GM18870 (cell line): ENCODE measurements at regions not wholly inside any gene's neighbourhood (a gene's known extent, or its start where the extent isn't known, plus 50 kb on each side); places are given as distances from the start of the nearest gene placed in this dataset.

Experiments
- ATAC-seq: cut with Tn5 transposase; IDR thresholded peaks from one replicate; pipeline ENCODE4 v1.9.1; 2021; ENCODE audit warnings: moderate library complexity; ENCODE audit not compliant: unreplicated experiment

- no peak for ATAC-seq
Measured at GRCh38 chr2:149826471-149827125, 239.0 kb upstream of the MMADHC start.

GRCh38 chr2:149825473-149825872 lies 237.9 kb upstream of the MMADHC start:
- ATAC-seq = no peak

- no peak for ATAC-seq
Measured at GRCh38 chr2:149824136-149824535, 236.6 kb upstream of the MMADHC start.

GRCh38 chr2:149819356-149819957 lies 231.9 kb upstream of the MMADHC start:
- no peak for ATAC-seq

GRCh38 chr2:149816756-149817551 lies 229.4 kb upstream of the MMADHC start:
- ATAC-seq = no peak

- ATAC-seq = no peak
Measured at GRCh38 chr2:149815941-149816340, 228.4 kb upstream of the MMADHC start.

- ATAC-seq = no peak
Measured at GRCh38 chr2:149814901-149815300, 227.3 kb upstream of the MMADHC start.

GRCh38 chr2:149814049-149814448 lies 226.5 kb upstream of the MMADHC start:
- no peak for ATAC-seq

- no peak for ATAC-seq
Measured at GRCh38 chr2:149808556-149808955, 221.0 kb upstream of the MMADHC start.

- no peak for ATAC-seq
Measured at GRCh38 chr2:149806651-149807050, 219.1 kb upstream of the MMADHC start.

GRCh38 chr2:149800624-149801542 lies 213.3 kb upstream of the MMADHC start:
- no peak for ATAC-seq

GRCh38 chr2:149799013-149799705 lies 211.6 kb upstream of the MMADHC start:
- no peak for ATAC-seq

GRCh38 chr2:149797030-149797429 lies 209.5 kb upstream of the MMADHC start:
- ATAC-seq = no peak

GRCh38 chr2:149789549-149789948 lies 202.0 kb upstream of the MMADHC start:
- no peak for ATAC-seq

- ATAC-seq = no peak
Measured at GRCh38 chr2:149787206-149787605, 199.6 kb upstream of the MMADHC start.

- ATAC-seq = no peak
Measured at GRCh38 chr2:149783284-149783683, 195.7 kb upstream of the MMADHC start.

- ATAC-seq = no peak
Measured at GRCh38 chr2:149782572-149782971, 195.0 kb upstream of the MMADHC start.

- no peak for ATAC-seq
Measured at GRCh38 chr2:149781263-149781808, 193.8 kb upstream of the MMADHC start.

- ATAC-seq = no peak
Measured at GRCh38 chr2:149773006-149773405, 185.4 kb upstream of the MMADHC start.

- no peak for ATAC-seq
Measured at GRCh38 chr2:149768320-149768799, 180.8 kb upstream of the MMADHC start.
